Stimulated activated CD8-positive, alpha-beta memory T cell treated with anti-CD3 and anti-CD28 coated beads, Interleukin-7, amount 100 ng/mL, for 1 hour (primary cell): ENCODE measurements at regions not wholly inside any gene's neighbourhood (a gene's known extent, or its start where the extent isn't known, plus 50 kb on each side); places are given as distances from the start of the nearest gene placed in this dataset.
"Not testable (repeated sequence)": the region's sequence is repeated elsewhere in the genome, so short reads cannot be mapped to it uniquely, and the experiment has no call there.

ENCODE experiments used
- DNase-seq, 2 donors: peaks; one replicate each; pipeline ENCODE4 v3.0.0-alpha.2; 2020; ENCODE audit warnings: low read depth in 2 of 2

- no peak for DNase-seq
These were observed 172.8 kb upstream of the HES1 start for GRCh38 chr3:193962986-193963685.

- DNase-seq, result no peak
These were observed 172.0 kb upstream of the HES1 start for GRCh38 chr3:193963808-193964516.

GRCh38 chr3:193964517-193964880 is 171.4 kb upstream of the HES1 start:
- no peak for DNase-seq

- no peak for DNase-seq
These were observed 167.5 kb upstream of the HES1 start for GRCh38 chr3:193968380-193968974.

GRCh38 chr3:193970131-193970772 is 165.7 kb upstream of the HES1 start:
- not testable (repeated sequence) for DNase-seq

- DNase-seq, result no peak
These were observed 165.2 kb upstream of the HES1 start for GRCh38 chr3:193970773-193971206.

GRCh38 chr3:193971261-193971751 is 164.6 kb upstream of the HES1 start:
- DNase-seq, result no peak

GRCh38 chr3:193971966-193972365 is 164.0 kb upstream of the HES1 start:
- DNase-seq, result no peak

- DNase-seq, result no peak
These were observed 163.1 kb upstream of the HES1 start for GRCh38 chr3:193972832-193973231.

GRCh38 chr3:193974191-193974652 is 161.7 kb upstream of the HES1 start:
- DNase-seq, result no peak

- no peak for DNase-seq
These were observed 161.0 kb upstream of the HES1 start for GRCh38 chr3:193974671-193975535.

- no peak for DNase-seq
These were observed 158.3 kb upstream of the HES1 start for GRCh38 chr3:193977622-193978021.

- no peak for DNase-seq
These were observed 157.9 kb upstream of the HES1 start for GRCh38 chr3:193978030-193978429.

GRCh38 chr3:193978486-193978885 is 157.5 kb upstream of the HES1 start:
- no peak for DNase-seq

- no peak for DNase-seq
These were observed 155.6 kb upstream of the HES1 start for GRCh38 chr3:193980326-193980725.

- DNase-seq, result no peak
These were observed 155.0 kb upstream of the HES1 start for GRCh38 chr3:193980905-193981304.

GRCh38 chr3:193981504-193981903 is 154.4 kb upstream of the HES1 start:
- DNase-seq, result no peak

- no peak for DNase-seq
These were observed 153.7 kb upstream of the HES1 start for GRCh38 chr3:193982258-193982659.

GRCh38 chr3:193983846-193984818 is 151.8 kb upstream of the HES1 start:
- no peak for DNase-seq

GRCh38 chr3:193984876-193985275 is 151.1 kb upstream of the HES1 start:
- no peak for DNase-seq
